SKM-1 treated with dmso at 0.1 percent for 144 hours (cell line): ENCODE measurements at regions not wholly inside any gene's neighbourhood (a gene's known extent, or its start where the extent isn't known, plus 50 kb on each side); places are given as distances from the start of the nearest gene placed in this dataset.

Experiments used
- DNase-seq: peaks from one replicate; lab custom pipeline; 2025; ENCODE audit not compliant: unreplicated experiment; lab: John Stamatoyannopoulos, UW

- DNase-seq: no peak
Measured at GRCh38 chr18:56038171-56039030, 450.4 kb upstream of the TCF4 start.

- no peak for DNase-seq
Measured at GRCh38 chr18:56036741-56037140, 448.7 kb upstream of the TCF4 start.

GRCh38 chr18:56035546-56035945 is 447.6 kb upstream of the TCF4 start:
- no peak for DNase-seq

- DNase-seq: no peak
Measured at GRCh38 chr18:56034949-56035348, 447.0 kb upstream of the TCF4 start.

GRCh38 chr18:56030060-56030459 is 442.1 kb upstream of the TCF4 start:
- DNase-seq: no peak

- no peak for DNase-seq
Measured at GRCh38 chr18:56028514-56028913, 440.5 kb upstream of the TCF4 start.

GRCh38 chr18:56026509-56026908 is 438.5 kb upstream of the TCF4 start:
- no peak for DNase-seq

GRCh38 chr18:56021809-56022195 is 433.8 kb upstream of the TCF4 start:
- no peak for DNase-seq

- DNase-seq: no peak
Measured at GRCh38 chr18:56021136-56021808, 433.3 kb upstream of the TCF4 start.

GRCh38 chr18:56019908-56020307 is 431.9 kb upstream of the TCF4 start:
- no peak for DNase-seq

- DNase-seq: no peak
Measured at GRCh38 chr18:56019156-56019555, 431.2 kb upstream of the TCF4 start.

GRCh38 chr18:56009411-56009810 is 421.4 kb upstream of the TCF4 start:
- DNase-seq: no peak

- DNase-seq: no peak
Measured at GRCh38 chr18:56003720-56004088, 415.7 kb upstream of the TCF4 start.

- no peak for DNase-seq
Measured at GRCh38 chr18:56003009-56003719, 415.2 kb upstream of the TCF4 start.

GRCh38 chr18:56001576-56001975 is 413.6 kb upstream of the TCF4 start:
- no peak for DNase-seq

GRCh38 chr18:56000041-56000440 is 412.0 kb upstream of the TCF4 start:
- no peak for DNase-seq

GRCh38 chr18:55999641-56000040 is 411.6 kb upstream of the TCF4 start:
- no peak for DNase-seq

GRCh38 chr18:55998801-55999385 is 410.9 kb upstream of the TCF4 start:
- no peak for DNase-seq

GRCh38 chr18:55998071-55998522 is 410.1 kb upstream of the TCF4 start:
- DNase-seq: no peak

- DNase-seq: no peak
Measured at GRCh38 chr18:55997151-55997561, 409.2 kb upstream of the TCF4 start.

- DNase-seq: no peak
Measured at GRCh38 chr18:55996717-55997116, 408.7 kb upstream of the TCF4 start.
